Adrenal gland (tissue), 9 donors: ENCODE measurements at regions not wholly inside any gene's neighbourhood (a gene's known extent, or its start where the extent isn't known, plus 50 kb on each side); places are given as distances from the start of the nearest gene placed in this dataset.

Experiments used
- DNase-seq, 7 donors: peaks; one replicate each; pipeline ENCODE4 v3.0.0-alpha.2; 2019 to 2020
- H3K27ac ChIP-seq, 5 donors: fragments of 200-600 bp; sonication (generic) in 4 of 5; 1 replicate in 3 of 5; 2 replicates in 2 of 5; pipeline versions ENCODE4 v1.5.1 to v1.8.0; 2016 to 2020; ENCODE audit warnings: mild to moderate bottlenecking in 1 of 5
- H3K27me3 ChIP-seq: fragments of 200-600 bp; 2 replicates; pipeline ENCODE4 v1.8.0; 2021
- H3K36me3 ChIP-seq, 2 donors: fragments of 200-600 bp; replicated peaks in 1 of 2; 1 replicate in 1 of 2; 2 replicates in 1 of 2; pipeline versions ENCODE4 v1.5.1 to v1.8.0; 2018 to 2022
- H3K4me1 ChIP-seq, 2 donors: fragments of 200-600 bp; replicated peaks in 1 of 2; 1 replicate in 1 of 2; 2 replicates in 1 of 2; pipeline versions ENCODE4 v1.5.1 to v1.8.0; 2018 to 2021
- H3K4me3 ChIP-seq, 4 donors: fragments of 200-600 bp; sonication (generic) in 3 of 4; one replicate each; pipeline ENCODE4 v1.5.1; 2016 to 2018
- H3K9me3 ChIP-seq, 3 donors: fragments of 200-600 bp; sonication (generic) in 1 of 3; replicated peaks in 1 of 3; 1 replicate in 2 of 3; 2 replicates in 1 of 3; pipeline versions ENCODE4 v1.5.1 to v1.8.0; 2016 to 2021
- CTCF ChIP-seq, 6 experiments: fragments of 450-650 bp in 4 of 6; fragments of 200-600 bp in 2 of 6; sonication (generic) in 1 of 6; IDR thresholded peaks; 1 replicate in 5 of 6; 2 replicates in 1 of 6; pipeline versions ENCODE4 v1.5.1 to v1.8.0; 2016 to 2021; ENCODE audit warnings: antibody characterized with exemption in 6 of 6, mild to moderate bottlenecking in 2 of 6, moderate library complexity in 1 of 6
- POLR2A ChIP-seq, 2 donors: fragments of 450-650 bp; IDR thresholded peaks; one replicate each; pipeline ENCODE4 v1.6.1; 2017; ENCODE audit warnings: antibody characterized with exemption in 2 of 2, mild to moderate bottlenecking in 2 of 2, moderate library complexity in 1 of 2
- WGBS, 4 donors: extraction: QIAGEN DNeasy Blood & Tissue Kit in 2 of 4; methylation state at CpG; one replicate each; pipeline versions ENCODE4 v1.1.5 to v1.1.7; 2013 to 2017; 5-methylcytosine and 5-hydroxymethylcytosine counted together
- intact Hi-C, 2 donors: fragments of 100-400 bp; cut with DNase I; formaldehyde crosslinking; loops; one replicate each; pipeline versions ENCODE4 v1.14.1 to v1.15.0; 2022 to 2023
- donor health status: healthy with polysubstance abuse.
- donor health status: Bipolar disorder and iron deficiency.
- donor health status: DM: yes; HTN: yes; CAD: no.
- donor health status: DM: no; HTN: no; CAD: no.
- donor health status: DM: no; HTN: no; CAD: no.

DNA sequence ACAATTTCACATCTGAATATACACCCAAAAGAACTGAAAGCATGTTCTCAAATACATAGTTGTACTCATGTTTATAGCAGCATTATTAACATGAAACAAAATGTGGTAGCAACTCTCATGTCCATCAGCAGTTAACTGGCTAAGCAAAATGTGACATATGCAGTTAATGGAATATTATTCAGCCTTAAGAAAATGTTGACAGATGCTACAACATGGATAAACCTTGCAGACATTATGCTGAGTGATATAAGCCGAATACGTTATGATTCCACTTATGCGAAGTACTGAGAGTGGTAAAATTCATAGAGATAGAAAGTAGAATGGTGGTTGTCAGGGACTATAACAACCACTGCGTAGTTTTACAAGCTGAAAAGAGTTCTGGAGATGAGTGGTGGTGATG, 1469.0 kb upstream of the ACO1 start:
- H3K36me3 ChIP-seq, result no peaks in the 10 kb centered on the region
- no peak for TF ChIP-seq CTCF (IDR thresholded peaks at IDR 0.05)
- no peak for TF ChIP-seq POLR2A (IDR thresholded peaks at IDR 0.05)
- no peaks in the 10 kb centered on the region for H3K27me3 ChIP-seq
- intact Hi-C loops, result no loop called here
- DNase-seq, result no peak
- no peak overlapping the region for H3K4me3 ChIP-seq
- H3K27ac ChIP-seq, result no peak overlapping the region
- 78 to 88% (median 86%) methylated on average over 4 of the region's 4 CpGs for WGBS, 4 donors
- H3K9me3 ChIP-seq, result no peaks in the 10 kb centered on the region
- no peaks in the 10 kb centered on the region for H3K4me1 ChIP-seq

DNA sequence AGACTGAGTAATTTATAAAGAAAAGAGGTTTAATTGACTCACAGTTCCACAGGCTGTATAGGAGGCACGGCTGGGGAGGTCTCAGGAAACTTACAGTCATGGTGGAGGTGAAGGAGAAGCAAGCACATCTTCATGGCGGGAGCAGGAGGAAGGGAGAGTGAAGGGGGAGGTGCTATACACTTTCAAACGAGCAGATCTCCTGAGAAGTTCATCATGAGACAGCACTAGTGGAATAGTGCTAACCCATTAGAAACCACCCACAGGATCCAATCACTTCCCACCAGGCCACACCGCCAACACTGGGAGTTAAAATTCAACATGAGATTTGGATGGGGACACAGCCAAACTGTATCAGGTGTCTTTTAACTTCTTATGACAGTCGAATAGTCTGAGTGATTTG, 1459.3 kb upstream of the ACO1 start:
- intact Hi-C loops, result no loop called here

DNA sequence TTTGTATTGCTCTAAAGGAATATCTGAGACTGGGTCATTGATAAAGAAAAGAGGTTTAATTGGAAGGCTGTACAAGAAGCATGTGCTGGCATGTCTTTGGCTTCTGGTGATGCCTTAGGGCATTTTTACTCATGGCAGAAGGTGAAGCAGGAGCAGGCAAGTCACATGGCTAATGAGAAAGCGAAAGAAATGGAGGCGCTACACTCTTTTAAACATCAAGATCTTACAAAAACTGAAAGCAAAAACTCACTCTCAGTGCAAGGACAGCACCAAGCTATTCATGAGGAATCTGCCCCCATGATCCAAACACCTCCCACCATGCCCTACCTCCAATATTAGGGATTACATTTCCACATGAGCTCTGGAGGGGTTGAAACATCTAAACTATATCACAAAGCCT, 1458.8 kb upstream of the ACO1 start:
- no peaks in the 10 kb centered on the region for H3K4me1 ChIP-seq
- H3K4me3 ChIP-seq, result no peak overlapping the region
- TF ChIP-seq POLR2A (IDR thresholded peaks at IDR 0.05) (no peak), CTCF (IDR thresholded peaks at IDR 0.05) (no peak)
- no peaks in the 10 kb centered on the region for H3K36me3 ChIP-seq
- H3K27me3 ChIP-seq, result no peaks in the 10 kb centered on the region
- DNase-seq, result no peak
- H3K9me3 ChIP-seq, result no peaks in the 10 kb centered on the region
- intact Hi-C loops, result no loop called here
- H3K27ac ChIP-seq, result no peak overlapping the region
- WGBS, 4 donors, result 85 to 92% (median 91%) methylated on average over 2 of the region's 2 CpGs

More for the DNA sequence above, 1459.3 kb upstream of the ACO1 start:
- Histone ChIP-seq H3K9me3 (no peaks in the 10 kb centered on the region), H3K27me3 (no peaks in the 10 kb centered on the region), H3K4me1 (no peaks in the 10 kb centered on the region), H3K4me3 (no peak overlapping the region), H3K27ac (no peak overlapping the region), H3K36me3 (no peaks in the 10 kb centered on the region)
- WGBS, 4 donors, result 67 to 70% (median 68%) methylated on average over 5 of the region's 5 CpGs
- TF ChIP-seq CTCF (IDR thresholded peaks at IDR 0.05) (no peak), POLR2A (IDR thresholded peaks at IDR 0.05) (no peak)
- no peak for DNase-seq

DNA sequence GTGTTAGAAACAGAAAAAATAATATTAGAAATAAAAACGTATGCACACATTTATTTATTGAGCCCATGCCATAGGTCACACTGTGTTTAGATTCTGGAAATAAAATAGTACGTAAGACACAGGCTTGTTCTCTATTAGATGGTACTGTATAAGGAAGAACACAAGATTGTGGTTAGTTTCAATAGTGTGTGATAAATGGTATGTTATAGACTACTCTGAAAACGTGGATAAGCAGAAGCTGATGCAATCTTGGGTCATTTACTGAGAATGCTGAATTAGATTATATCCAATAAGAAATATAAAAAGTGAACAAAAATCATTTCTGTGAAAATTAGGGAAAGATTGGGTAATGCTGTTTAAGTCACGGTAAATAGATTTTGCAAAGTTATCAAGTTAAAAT, 1456.4 kb upstream of the ACO1 start:
- Histone ChIP-seq H3K9me3 (no peaks in the 10 kb centered on the region), H3K4me3 (no peak overlapping the region), H3K36me3 (no peaks in the 10 kb centered on the region), H3K4me1 (no peaks in the 10 kb centered on the region), H3K27ac (no peak overlapping the region), H3K27me3 (no peaks in the 10 kb centered on the region)
- intact Hi-C loops, result no loop called here
- no peak for DNase-seq
- 56 to 57% (median 57%) methylated on average over 4 of the region's 4 CpGs for WGBS, 4 donors
- TF ChIP-seq CTCF (IDR thresholded peaks at IDR 0.05) (no peak), POLR2A (IDR thresholded peaks at IDR 0.05) (no peak)
